Mesenchymal stem cell (in vitro differentiated cells and primary cell): ENCODE measurements at regions not wholly inside any gene's neighbourhood (a gene's known extent, or its start where the extent isn't known, plus 50 kb on each side); places are given as distances from the start of the nearest gene placed in this dataset.

Source experiments
- DNase-seq: peaks from one replicate; pipeline ENCODE4 v3.0.0-alpha.2; 2013
- H2AFZ ChIP-seq: one replicate; pipeline ENCODE4 v1.6.1; 2013; ENCODE audit warnings: low read depth, mild to moderate bottlenecking, control low read depth, inconsistent platforms, low read length, moderate library complexity
- H2AK5ac ChIP-seq: 2 replicates; pipeline ENCODE4 v1.6.1; 2013; ENCODE audit warnings: low read length, moderate library complexity, mild to moderate bottlenecking, inconsistent platforms; ENCODE audit not compliant: severe bottlenecking
- H2BK120ac ChIP-seq: one replicate; pipeline ENCODE4 v1.6.1; 2013; ENCODE audit warnings: low read depth, mild to moderate bottlenecking, inconsistent platforms, low read length, moderate library complexity
- H2BK12ac ChIP-seq, 2 experiments: one replicate each; pipeline ENCODE4 v1.6.1; 2013; ENCODE audit warnings: inconsistent platforms in 2 of 2, low read length in 2 of 2, mild to moderate bottlenecking in 2 of 2, moderate library complexity in 2 of 2, control low read depth in 1 of 2
- H2BK15ac ChIP-seq: one replicate; pipeline ENCODE4 v1.6.1; 2013; ENCODE audit warnings: mild to moderate bottlenecking, low read depth, inconsistent platforms; ENCODE audit not compliant: poor library complexity, severe bottlenecking
- H2BK5ac ChIP-seq: 2 replicates; pipeline ENCODE4 v1.6.1; 2013; ENCODE audit warnings: low read depth, mild to moderate bottlenecking, low read length, control low read depth, inconsistent platforms; ENCODE audit not compliant: poor library complexity, severe bottlenecking
- H3K14ac ChIP-seq, 2 experiments: one replicate each; pipeline ENCODE4 v1.6.1; 2013; ENCODE audit warnings: inconsistent platforms in 2 of 2, low read length in 2 of 2, control low read depth in 1 of 2, mild to moderate bottlenecking in 1 of 2, moderate library complexity in 1 of 2
- H3K18ac ChIP-seq, 2 experiments: one replicate each; pipeline ENCODE4 v1.6.1; 2013; ENCODE audit warnings: inconsistent platforms in 2 of 2, low read length in 2 of 2, control low read depth in 1 of 2, low read depth in 1 of 2, mild to moderate bottlenecking in 1 of 2
- H3K23ac ChIP-seq, 2 experiments: one replicate each; pipeline ENCODE4 v1.6.1; 2013; ENCODE audit warnings: inconsistent platforms in 2 of 2, low read length in 2 of 2, mild to moderate bottlenecking in 2 of 2, moderate library complexity in 2 of 2, control low read depth in 1 of 2
- H3K27ac ChIP-seq: 2 replicates; pipeline ENCODE4 v1.5.1; 2013; ENCODE audit warnings: mild to moderate bottlenecking, moderate library complexity, low read length, control low read depth, inconsistent platforms; ENCODE audit not compliant: poor library complexity, severe bottlenecking
- H3K27me3 ChIP-seq, 2 experiments: 2 replicates each; pipeline versions ENCODE4 v1.6.1 to v1.7.0; 2013; ENCODE audit warnings: low read length in 2 of 2, mild to moderate bottlenecking in 2 of 2, moderate library complexity in 2 of 2, control low read depth in 1 of 2, inconsistent platforms in 1 of 2; ENCODE audit not compliant: control insufficient read depth in 1 of 2, insufficient read depth in 1 of 2
- H3K36me3 ChIP-seq, 2 experiments: 2 replicates each; pipeline versions ENCODE4 v1.6.1 to v1.7.0; 2013; ENCODE audit warnings: low read length in 2 of 2, control low read depth in 1 of 2, inconsistent platforms in 1 of 2, low read depth in 1 of 2, mild to moderate bottlenecking in 1 of 2; ENCODE audit not compliant: insufficient read depth in 2 of 2, control insufficient read depth in 1 of 2
- H3K4ac ChIP-seq, 2 experiments: one replicate each; pipeline ENCODE4 v1.6.1; 2013; ENCODE audit warnings: inconsistent platforms in 2 of 2, low read length in 2 of 2, mild to moderate bottlenecking in 2 of 2, moderate library complexity in 2 of 2, control low read depth in 1 of 2, low read depth in 1 of 2
- H3K4me1 ChIP-seq: 2 replicates; pipeline ENCODE4 v1.6.1; 2013; ENCODE audit warnings: low read depth, low read length, control low read depth; ENCODE audit not compliant: control insufficient read depth, insufficient read depth
- H3K4me2 ChIP-seq: 2 replicates; pipeline ENCODE4 v1.6.1; 2013; ENCODE audit warnings: low read length, mild to moderate bottlenecking, inconsistent platforms; ENCODE audit not compliant: poor library complexity, severe bottlenecking
- H3K4me3 ChIP-seq, 2 experiments: 2 replicates each; pipeline versions ENCODE4 v1.5.1 to v1.7.0; 2013; ENCODE audit warnings: low read length in 2 of 2, mild to moderate bottlenecking in 2 of 2, control low read depth in 1 of 2, low read depth in 1 of 2; ENCODE audit not compliant: insufficient read depth in 1 of 2
- H3K79me1 ChIP-seq: replicated peaks from 2 replicates; pipeline ENCODE4 v1.6.1; 2013; ENCODE audit warnings: mild to moderate bottlenecking, control low read depth, low read length, inconsistent platforms; ENCODE audit not compliant: poor library complexity, severe bottlenecking
- H3K9ac ChIP-seq: 2 replicates; pipeline ENCODE4 v1.7.0; 2013; ENCODE audit warnings: mild to moderate bottlenecking, low read length, moderate library complexity
- H3K9me3 ChIP-seq: 2 replicates; pipeline ENCODE4 v1.7.0; 2013; ENCODE audit warnings: mild to moderate bottlenecking, low read length; ENCODE audit not compliant: control insufficient read depth
- H4K8ac ChIP-seq: one replicate; pipeline ENCODE4 v1.6.1; 2013; ENCODE audit warnings: inconsistent platforms, mild to moderate bottlenecking, low read length, moderate library complexity
- H4K91ac ChIP-seq: one replicate; pipeline ENCODE4 v1.6.1; 2013; ENCODE audit warnings: mild to moderate bottlenecking, low read length, inconsistent platforms
- WGBS: methylation state at CpG from one replicate; pipeline ENCODE4 v1.1.7; 2013; ENCODE audit warnings: mixed read lengths; 5-methylcytosine and 5-hydroxymethylcytosine counted together

DNA sequence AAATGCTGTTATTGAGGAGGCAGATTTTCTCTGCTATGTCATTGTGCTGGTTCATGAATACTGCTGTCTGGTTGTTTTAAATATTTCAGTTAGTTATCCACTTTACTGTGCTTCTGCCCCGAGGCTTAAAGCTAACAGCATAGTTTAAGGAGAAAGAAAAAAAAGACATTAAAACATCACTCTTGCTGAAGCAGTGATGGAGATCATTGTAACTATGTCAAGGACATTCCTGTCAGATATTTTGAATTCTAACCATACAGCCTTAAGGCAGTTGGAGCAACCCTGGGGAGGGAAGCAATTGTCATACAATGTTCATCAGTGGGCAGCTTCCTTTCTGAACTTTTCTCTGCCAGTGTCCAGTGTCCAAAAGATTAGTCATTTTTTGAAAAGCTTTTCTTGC, 199.0 kb upstream of the DDX53 start:
- Histone ChIP-seq H2BK5ac (no peak overlapping the region), H2BK15ac (no peak overlapping the region), H3K27ac (peak overlapping the region; percentile 57), H3K9me3 (no peaks in the 10 kb centered on the region), H2BK12ac (no peak overlapping the region), H2AK5ac (no peak overlapping the region), H3K4me2 (no peak overlapping the region), H3K4me3 (no peak overlapping the region), H3K23ac (no peak overlapping the region), H2AFZ (no peak overlapping the region), H3K79me1 (no peaks in the 10 kb centered on the region), H2BK120ac (no peak overlapping the region), H3K36me3 (no peaks in the 10 kb centered on the region), H3K27me3 (no peaks in the 10 kb centered on the region), H3K4me1 (no peaks in the 10 kb centered on the region), H3K9ac (peak overlapping the region; percentile 37), H3K4ac (no peak overlapping the region), H3K18ac (peak overlapping the region in 1 of 2 experiments; percentile 62), H3K14ac (no peak overlapping the region), H4K8ac (no peak overlapping the region), H4K91ac (no peak overlapping the region)
- no CpG with 5 or more reads among the region's 1 CpG for WGBS
- no peak for DNase-seq

- no peak overlapping the region for H3K4me2 ChIP-seq
- DNase-seq, result no peak
- H3K14ac ChIP-seq, result no peak overlapping the region
- no peak overlapping the region for H4K91ac ChIP-seq
- no peaks in the 10 kb centered on the region for H3K9me3 ChIP-seq
- H3K23ac ChIP-seq, result no peak overlapping the region
- no peak overlapping the region for H3K9ac ChIP-seq
- no peak overlapping the region for H2BK120ac ChIP-seq
- no peaks in the 10 kb centered on the region for H3K79me1 ChIP-seq
- H3K4ac ChIP-seq, result no peak overlapping the region
- H3K36me3 ChIP-seq, result no peaks in the 10 kb centered on the region
- H2BK5ac ChIP-seq, result no peak overlapping the region
- H2AK5ac ChIP-seq, result no peak overlapping the region
- H4K8ac ChIP-seq, result no peak overlapping the region
- H3K18ac ChIP-seq, result no peak overlapping the region
- no peak overlapping the region for H2BK12ac ChIP-seq
- H3K27me3 ChIP-seq, result no peaks in the 10 kb centered on the region
- H3K4me3 ChIP-seq, result no peak overlapping the region
- 71% methylated on average over 1 of the region's 1 CpG for WGBS
- no peak overlapping the region for H3K27ac ChIP-seq
- no peaks in the 10 kb centered on the region for H3K4me1 ChIP-seq
- no peak overlapping the region for H2BK15ac ChIP-seq
- H2AFZ ChIP-seq, result no peak overlapping the region
These were observed 196.4 kb upstream of the DDX53 start for GRCh38 chrX:22803353-22803752.

- no peak for DNase-seq
- H2BK12ac ChIP-seq, result no peak overlapping the region
- H2BK15ac ChIP-seq, result no peak overlapping the region
- H3K18ac ChIP-seq, result no peak overlapping the region
- H3K14ac ChIP-seq, result no peak overlapping the region
- H3K9me3 ChIP-seq, result no peaks in the 10 kb centered on the region
- H2BK120ac ChIP-seq, result no peak overlapping the region
- H3K4me2 ChIP-seq, result no peak overlapping the region
- no peak overlapping the region for H4K91ac ChIP-seq
- H2BK5ac ChIP-seq, result no peak overlapping the region
- H3K4me3 ChIP-seq, result no peak overlapping the region
- H3K23ac ChIP-seq, result no peak overlapping the region
- H3K27ac ChIP-seq, result no peak overlapping the region
- no peak overlapping the region for H2AFZ ChIP-seq
- no peaks in the 10 kb centered on the region for H3K4me1 ChIP-seq
- no peak overlapping the region for H4K8ac ChIP-seq
- WGBS, result no CpG with 5 or more reads among the region's 2 CpGs
- no peak overlapping the region for H3K4ac ChIP-seq
- no peaks in the 10 kb centered on the region for H3K36me3 ChIP-seq
- no peak overlapping the region for H2AK5ac ChIP-seq
- H3K27me3 ChIP-seq, result no peaks in the 10 kb centered on the region
- H3K79me1 ChIP-seq, result no peaks in the 10 kb centered on the region
- H3K9ac ChIP-seq, result no peak overlapping the region
These were observed 188.9 kb upstream of the DDX53 start for GRCh38 chrX:22810876-22811275.

DNA sequence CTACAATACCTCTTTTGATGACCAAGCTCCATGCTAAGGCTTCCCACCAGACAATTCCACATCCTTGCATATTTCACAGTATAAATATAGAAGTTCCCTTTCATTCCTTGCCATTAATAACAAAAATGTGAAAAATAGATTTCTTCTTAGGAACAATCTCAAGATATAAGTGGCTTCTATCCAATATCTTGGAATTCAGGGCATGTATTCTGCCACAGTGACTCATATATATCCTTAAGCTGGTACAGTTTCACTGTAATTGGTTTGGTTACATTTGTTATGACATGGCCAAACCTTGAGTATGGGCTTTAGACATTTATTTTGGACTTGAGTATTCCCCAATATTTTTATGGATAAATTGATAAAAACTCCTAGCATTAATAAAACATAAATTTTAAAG, 181.7 kb upstream of the DDX53 start:
- Histone ChIP-seq H2BK120ac (no peak overlapping the region), H2BK12ac (no peak overlapping the region), H3K23ac (no peak overlapping the region), H3K4me1 (no peaks in the 10 kb centered on the region), H3K27me3 (no peaks in the 10 kb centered on the region), H3K9me3 (no peaks in the 10 kb centered on the region), H4K91ac (no peak overlapping the region), H3K14ac (no peak overlapping the region), H3K9ac (no peak overlapping the region), H2AFZ (no peak overlapping the region), H2AK5ac (no peak overlapping the region), H4K8ac (no peak overlapping the region), H3K79me1 (no peaks in the 10 kb centered on the region), H3K18ac (no peak overlapping the region), H3K36me3 (no peaks in the 10 kb centered on the region), H3K27ac (no peak overlapping the region), H2BK15ac (no peak overlapping the region), H3K4ac (no peak overlapping the region), H3K4me2 (no peak overlapping the region), H3K4me3 (no peak overlapping the region), H2BK5ac (no peak overlapping the region)
- DNase-seq, result no peak
